Right lobe of liver (tissue), 4 donors: ENCODE measurements at regions not wholly inside any gene's neighbourhood (a gene's known extent, or its start where the extent isn't known, plus 50 kb on each side); places are given as distances from the start of the nearest gene placed in this dataset.

ENCODE experiments used
- CTCF ChIP-seq, 4 donors: fragments of 200-600 bp in 3 of 4; fragments of 450-650 bp in 1 of 4; IDR thresholded peaks; one replicate each; pipeline versions ENCODE4 v1.5.1 to v1.8.0; 2016 to 2022; ENCODE audit warnings: antibody characterized with exemption in 4 of 4, mild to moderate bottlenecking in 2 of 4
- POLR2A ChIP-seq: fragments of 450-650 bp; IDR thresholded peaks from one replicate; pipeline ENCODE4 v1.6.1; 2017; ENCODE audit warnings: antibody characterized with exemption, mild to moderate bottlenecking
- donor health status: DM: no; HTN: no; CAD: no.
- donor health status: DM: no; HTN: no; CAD: no.
- donor health status: DM: no; HTN: yes; CAD: no.

GRCh38 chr15:93860701-93861100 is 370.7 kb upstream of the MCTP2 start:
- no peak for TF ChIP-seq POLR2A
- TF ChIP-seq CTCF (IDR thresholded peaks at IDR 0.05): no peak
